ENCODE measurements at regions not wholly inside any gene's neighbourhood (a gene's known extent, or its start where the extent isn't known, plus 50 kb on each side); places are given as distances from the start of the nearest gene placed in this dataset.
"Not testable (repeated sequence)": the region's sequence is repeated elsewhere in the genome, so short reads cannot be mapped to it uniquely, and the experiment has no call there.

GRCh38 chr2:185337033-185337432, 401.6 kb upstream of the FSIP2 start:
- intact Hi-C loops (cut with DNase I): no loop called here
- no peak for DNase-seq (ENCODE audit: low spot score)

- intact Hi-C loops (cut with DNase I): no loop called here
- DNase-seq (ENCODE audit: low spot score): no peak
Measured at GRCh38 chr2:185338104-185338503, 400.5 kb upstream of the FSIP2 start.

- intact Hi-C loops (cut with DNase I): no loop called here
- DNase-seq (ENCODE audit: low spot score): no peak
Measured at GRCh38 chr2:185347445-185347844, 391.2 kb upstream of the FSIP2 start.

- intact Hi-C loops (cut with DNase I): no loop called here
- no peak for DNase-seq (ENCODE audit: low spot score)
Measured at GRCh38 chr2:185360776-185361175, 377.8 kb upstream of the FSIP2 start.

GRCh38 chr2:185372188-185372587, 366.4 kb upstream of the FSIP2 start:
- intact Hi-C loops (cut with DNase I): no loop called here
- no peak for DNase-seq (ENCODE audit: low spot score)

- intact Hi-C loops (cut with DNase I): no loop called here
- no peak for DNase-seq (ENCODE audit: low spot score)
Measured at GRCh38 chr2:185373229-185373628, 365.4 kb upstream of the FSIP2 start.

- intact Hi-C loops (cut with DNase I): no loop called here
Measured at GRCh38 chr2:185374878-185375277, 363.7 kb upstream of the FSIP2 start.

GRCh38 chr2:185375731-185376130, 362.9 kb upstream of the FSIP2 start:
- intact Hi-C loops (cut with DNase I): no loop called here
- DNase-seq (ENCODE audit: low spot score): no peak

More at GRCh38 chr2:185374878-185375277, 363.7 kb upstream of the FSIP2 start:
- no peak for DNase-seq (ENCODE audit: low spot score)

GRCh38 chr2:185381631-185382030, 357.0 kb upstream of the FSIP2 start:
- intact Hi-C loops (cut with DNase I): no loop called here
- no peak for DNase-seq (ENCODE audit: low spot score)

GRCh38 chr2:185384822-185385560, 353.6 kb upstream of the FSIP2 start:
- intact Hi-C loops (cut with DNase I): no loop called here
- no peak for DNase-seq (ENCODE audit: low spot score)

GRCh38 chr2:185388226-185388625, 350.4 kb upstream of the FSIP2 start:
- no peak for DNase-seq (ENCODE audit: low spot score)
- intact Hi-C loops (cut with DNase I): no loop called here

GRCh38 chr2:185391543-185391942, 347.1 kb upstream of the FSIP2 start:
- intact Hi-C loops (cut with DNase I): no loop called here
- no peak for DNase-seq (ENCODE audit: low spot score)

GRCh38 chr2:185393091-185393490, 345.5 kb upstream of the FSIP2 start:
- DNase-seq (ENCODE audit: low spot score): no peak
- intact Hi-C loops (cut with DNase I): no loop called here

GRCh38 chr2:185402474-185402873, 336.1 kb upstream of the FSIP2 start:
- intact Hi-C loops (cut with DNase I): no loop called here
- DNase-seq (ENCODE audit: low spot score): no peak

GRCh38 chr2:185404578-185404977, 334.0 kb upstream of the FSIP2 start:
- intact Hi-C loops (cut with DNase I): no loop called here
- no peak for DNase-seq (ENCODE audit: low spot score)

GRCh38 chr2:185417111-185417510, 321.5 kb upstream of the FSIP2 start:
- DNase-seq (ENCODE audit: low spot score): no peak
- intact Hi-C loops (cut with DNase I): no loop called here

- DNase-seq (ENCODE audit: low spot score): no peak
- intact Hi-C loops (cut with DNase I): no loop called here
Measured at GRCh38 chr2:185417688-185418087, 320.9 kb upstream of the FSIP2 start.

- DNase-seq (ENCODE audit: low spot score); intact Hi-C loops (cut with DNase I): not testable (repeated sequence)
Measured at GRCh38 chr2:185424958-185425629, 313.5 kb upstream of the FSIP2 start.

- intact Hi-C loops (cut with DNase I): no loop called here
- no peak for DNase-seq (ENCODE audit: low spot score)
Measured at GRCh38 chr2:185428000-185428399, 310.6 kb upstream of the FSIP2 start.

- DNase-seq (ENCODE audit: low spot score): no peak
- intact Hi-C loops (cut with DNase I): no loop called here
Measured at GRCh38 chr2:185433824-185434223, 304.8 kb upstream of the FSIP2 start.

- intact Hi-C loops (cut with DNase I): no loop called here
- no peak for DNase-seq (ENCODE audit: low spot score)
Measured at GRCh38 chr2:185436787-185437372, 301.7 kb upstream of the FSIP2 start.
